ENCODE measurements at regions not wholly inside any gene's neighbourhood (a gene's known extent, or its start where the extent isn't known, plus 50 kb on each side); places are given as distances from the start of the nearest gene placed in this dataset.

DNA sequence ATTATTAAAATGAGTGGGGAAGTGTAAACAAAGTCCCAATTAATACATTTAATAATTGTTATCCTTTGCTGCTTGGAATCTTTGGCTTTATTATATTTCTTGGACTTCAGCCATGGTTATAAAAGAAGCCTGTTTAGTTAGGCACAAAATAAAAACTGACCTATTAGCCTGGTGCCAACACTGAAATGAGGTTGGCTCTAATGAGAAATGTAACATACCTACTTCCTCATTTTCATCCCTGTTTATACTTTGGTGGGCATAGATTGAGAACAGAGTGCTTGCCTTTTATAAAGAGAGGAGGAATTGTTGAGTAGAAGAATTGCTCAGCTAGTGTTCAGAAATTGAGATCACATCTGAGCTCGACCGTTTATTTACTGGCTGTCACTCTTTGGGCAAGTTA lies 471.3 kb downstream of the UTRN start:
- TF ChIP-seq CTCF (IDR thresholded peaks at IDR 0.05) (no peak), POLR2A (IDR thresholded peaks at IDR 0.05) (no peak), POLR2AphosphoS5 (IDR thresholded peaks at IDR 0.05; ENCODE audit: insufficient read depth in 1 of 2, low read depth in 1 of 2) (no peak)

Data from vagina (tissue), 2 donors.